GM21390 (cell line): ENCODE measurements at regions not wholly inside any gene's neighbourhood (a gene's known extent, or its start where the extent isn't known, plus 50 kb on each side); places are given as distances from the start of the nearest gene placed in this dataset.

ENCODE experiments used
- ATAC-seq: cut with Tn5 transposase; IDR thresholded peaks from one replicate; pipeline ENCODE4 v1.9.1; 2021; ENCODE audit not compliant: unreplicated experiment

DNA sequence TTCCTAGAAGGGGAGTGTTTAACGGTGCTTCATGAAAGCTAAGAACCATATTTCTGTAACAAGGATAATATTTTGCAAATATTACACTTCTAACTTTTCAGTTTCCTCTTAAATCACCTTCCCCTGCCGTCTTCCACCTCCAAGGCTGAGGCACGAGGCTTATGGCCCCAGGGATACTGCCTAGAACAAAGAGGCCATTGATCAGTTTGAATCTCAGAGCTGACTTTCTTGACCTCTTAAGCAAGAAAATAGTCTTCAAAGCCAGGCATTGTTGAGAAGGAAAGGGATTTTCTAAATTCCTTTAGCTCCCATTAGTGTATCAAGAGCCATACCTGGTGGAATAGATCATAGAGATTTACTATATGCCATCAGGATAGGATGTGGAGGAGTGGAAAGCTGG is 566.2 kb downstream of the BNC2 start:
- no peak for ATAC-seq

DNA sequence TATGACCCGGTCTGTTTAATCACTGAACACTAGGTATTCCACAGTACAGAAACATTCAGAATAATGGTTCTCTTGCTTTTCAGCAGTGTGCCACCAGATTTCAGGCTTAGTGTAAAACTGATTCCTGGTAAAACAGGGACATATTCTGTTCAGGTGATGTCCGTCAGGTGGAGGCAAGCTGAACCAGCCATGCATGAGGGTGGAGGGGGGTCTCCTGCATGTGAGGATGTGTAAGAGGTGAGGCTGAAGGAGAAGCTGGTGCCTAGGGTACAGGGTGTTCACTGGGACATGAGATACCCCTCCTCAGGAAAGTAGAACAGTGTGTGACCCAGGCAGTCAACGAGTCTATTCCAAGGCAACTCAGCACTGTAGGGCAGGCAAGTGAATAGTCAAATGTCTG is 563.9 kb downstream of the BNC2 start:
- no peak for ATAC-seq

DNA sequence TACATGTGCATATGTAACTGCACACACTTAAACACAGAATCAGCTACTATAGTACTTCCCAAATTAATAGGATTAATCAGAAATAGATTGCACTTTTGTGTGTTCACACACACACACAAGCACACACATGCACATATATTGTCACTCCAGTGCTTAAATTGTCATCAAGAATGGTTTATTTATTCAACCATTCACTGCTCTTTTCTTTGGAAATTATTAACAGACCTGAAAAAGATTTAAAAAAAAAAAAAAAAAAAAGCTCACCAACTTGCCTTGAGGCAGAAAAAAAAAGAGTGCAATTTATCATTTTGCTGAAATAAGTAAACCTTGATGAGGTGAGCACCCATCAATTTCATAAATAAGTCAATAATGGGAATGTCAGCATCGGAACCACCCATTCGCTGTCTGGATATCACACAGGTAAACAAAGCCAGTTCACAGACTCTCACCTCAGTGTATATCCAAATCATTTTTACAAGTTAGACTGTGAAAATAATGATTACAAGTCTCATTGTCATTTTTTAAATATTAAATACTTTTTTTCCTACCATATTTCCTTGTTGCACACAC is 562.8 kb downstream of the BNC2 start:
- no peak for ATAC-seq

DNA sequence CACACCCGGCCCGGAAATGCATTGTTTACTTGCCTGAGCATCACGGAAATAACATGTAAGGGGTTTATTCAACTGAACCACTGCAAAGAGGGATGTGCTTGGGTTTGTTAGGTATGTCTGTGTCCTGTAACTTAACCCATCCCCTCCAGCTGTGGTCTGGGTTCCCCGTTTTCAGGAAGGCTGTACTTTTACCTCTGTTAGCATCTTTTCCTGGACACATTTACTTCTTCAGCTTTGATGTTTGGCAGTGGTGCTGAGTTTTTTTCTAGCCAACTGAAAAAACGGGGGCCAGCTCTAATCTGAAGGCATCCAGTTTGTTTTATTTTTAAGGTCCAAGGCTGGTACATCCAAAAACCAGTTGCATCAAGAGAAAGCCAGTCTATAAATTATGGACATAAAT is 561.8 kb downstream of the BNC2 start:
- ATAC-seq, result no peak

DNA sequence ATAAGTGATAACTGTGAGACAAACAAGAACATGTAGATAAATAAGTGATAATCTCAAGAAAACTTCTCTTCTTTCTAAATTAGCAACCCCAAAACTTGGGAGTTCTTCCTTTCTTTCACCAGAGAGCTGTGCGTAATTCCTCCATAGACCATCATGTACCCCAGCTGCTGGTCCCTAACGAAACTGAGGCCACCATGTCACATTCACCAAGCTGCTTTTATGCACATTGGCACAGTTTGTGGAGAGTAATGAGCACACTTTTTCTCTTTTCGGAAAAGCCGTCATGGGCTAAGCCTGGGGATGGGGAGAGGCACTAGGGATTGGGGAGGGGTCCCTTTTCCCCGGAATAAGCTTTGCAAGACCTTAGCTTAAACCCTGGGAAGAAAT is 561.4 kb downstream of the BNC2 start:
- ATAC-seq, result no peak

DNA sequence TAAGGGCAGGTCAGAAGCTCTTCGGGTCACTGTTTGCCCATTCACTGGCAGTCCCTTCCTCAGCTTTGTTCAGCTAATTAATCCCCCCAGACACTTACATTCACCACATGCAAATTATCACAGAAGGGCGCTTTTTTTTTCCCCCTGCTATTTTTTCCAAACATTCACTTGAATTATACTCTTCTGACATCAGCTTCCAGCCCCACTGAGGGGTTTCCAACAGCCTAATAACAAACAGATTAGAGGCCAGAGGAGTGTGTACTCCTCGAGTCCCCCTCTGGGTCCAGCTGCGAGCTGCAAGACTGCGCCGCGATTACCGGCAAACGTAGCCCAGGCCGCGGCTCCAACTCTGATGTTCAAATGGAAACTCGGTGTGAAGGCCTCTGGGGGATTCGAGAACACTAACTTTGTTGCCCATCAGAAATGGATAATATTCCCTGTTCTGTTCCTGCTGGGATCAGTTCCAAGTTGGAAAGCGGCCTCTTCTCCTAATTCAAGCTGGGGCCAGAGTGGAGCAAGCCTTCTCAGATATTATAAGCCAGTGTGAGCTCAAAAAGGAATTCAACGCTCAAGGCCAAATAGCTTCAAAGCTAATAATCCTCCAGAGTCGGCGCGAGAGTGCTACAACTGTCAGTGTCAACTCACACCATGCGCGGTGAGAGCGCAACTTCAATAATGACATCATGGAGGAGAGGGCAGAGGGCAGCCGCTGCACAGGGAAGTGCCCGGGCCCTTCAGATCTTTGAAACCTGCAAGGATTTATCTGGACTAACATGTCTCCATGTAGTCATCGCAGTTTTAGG is 560.8 kb downstream of the BNC2 start:
- ATAC-seq, result no peak

DNA sequence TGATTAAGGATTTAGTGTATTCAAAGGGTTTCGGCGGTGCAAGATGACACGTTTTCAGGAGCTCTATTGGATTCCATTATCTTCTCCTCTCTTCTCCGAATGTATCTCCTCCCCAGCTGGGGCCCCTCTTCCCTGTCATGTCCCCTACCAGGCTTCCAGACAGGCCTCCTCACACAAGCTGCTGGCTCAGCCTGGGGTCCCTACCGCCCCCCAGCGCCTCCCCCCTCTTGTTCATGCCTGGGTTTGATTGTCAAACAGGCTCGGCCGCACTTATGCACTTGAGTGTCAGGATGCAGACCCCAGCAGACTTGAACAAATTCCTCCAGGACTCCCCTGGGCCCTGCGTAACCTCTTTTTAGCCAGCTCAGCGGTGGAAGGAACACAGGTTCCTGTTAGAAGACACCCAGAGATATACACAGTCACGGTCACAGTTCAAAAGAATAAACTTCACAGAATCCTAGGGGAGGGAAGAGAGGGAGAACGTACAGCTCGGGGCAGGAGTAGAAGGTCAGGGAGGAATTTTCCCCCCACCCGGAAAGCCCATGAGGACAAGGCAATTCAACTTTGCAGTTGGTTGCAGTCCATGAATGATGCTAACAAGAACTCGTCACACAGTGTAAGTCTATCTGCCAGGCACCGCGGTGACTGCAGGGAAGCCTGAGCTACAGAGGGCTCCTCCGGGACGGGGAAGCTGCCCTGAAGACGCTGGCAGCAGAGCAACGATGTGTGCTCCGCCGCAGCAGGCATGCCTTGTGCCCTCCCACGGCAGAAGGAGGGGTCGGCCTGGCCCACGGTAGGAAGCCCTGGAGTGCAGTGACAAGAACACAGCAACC is 560.0 kb downstream of the BNC2 start:
- no peak for ATAC-seq

DNA sequence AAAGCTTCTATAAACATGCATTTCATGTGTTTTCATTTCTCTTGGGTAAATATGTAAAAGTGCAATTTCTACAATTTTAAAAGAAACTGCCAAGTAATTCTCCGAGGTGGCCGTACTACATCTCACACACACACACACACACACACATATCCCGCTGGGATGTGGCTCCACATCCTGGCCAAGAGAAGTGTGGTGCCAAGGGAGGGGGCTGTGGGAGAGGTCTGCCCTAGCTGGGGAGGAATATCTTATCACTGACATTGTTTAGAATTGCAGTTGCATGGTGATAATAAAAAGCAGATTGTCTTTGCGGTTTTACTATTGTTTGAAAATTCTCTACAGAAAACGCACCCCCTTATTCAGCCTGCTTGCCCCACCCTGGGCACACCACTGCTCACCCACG is 558.4 kb downstream of the BNC2 start:
- no peak for ATAC-seq

DNA sequence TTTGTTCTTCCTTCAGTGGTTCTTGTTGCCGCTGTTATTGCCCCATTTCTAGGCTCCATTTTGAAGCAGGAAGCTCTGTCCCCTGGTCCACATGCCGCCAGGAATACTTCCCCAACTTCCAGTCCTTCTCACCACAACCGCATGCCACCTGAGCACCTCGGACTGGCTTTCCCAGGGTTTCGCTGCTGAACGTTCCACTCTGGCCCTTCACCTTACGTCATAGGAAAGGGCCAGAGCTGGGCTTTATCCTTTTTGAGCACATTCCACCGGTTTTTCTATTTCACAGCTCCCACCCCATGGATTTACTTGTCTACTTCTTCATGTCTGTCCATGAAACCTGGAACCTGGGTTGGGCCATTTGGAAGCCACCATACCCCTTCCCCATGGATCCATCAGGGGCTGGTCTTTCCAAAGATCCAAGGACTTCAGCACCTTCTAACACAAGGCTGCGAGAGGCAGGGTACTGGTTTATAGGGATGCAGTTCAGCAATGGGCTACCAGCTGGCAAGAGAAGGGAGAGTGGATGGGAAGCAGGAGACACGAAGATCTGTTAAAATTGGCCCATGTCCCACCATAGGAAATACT is 557.4 kb downstream of the BNC2 start:
- ATAC-seq, result no peak

DNA sequence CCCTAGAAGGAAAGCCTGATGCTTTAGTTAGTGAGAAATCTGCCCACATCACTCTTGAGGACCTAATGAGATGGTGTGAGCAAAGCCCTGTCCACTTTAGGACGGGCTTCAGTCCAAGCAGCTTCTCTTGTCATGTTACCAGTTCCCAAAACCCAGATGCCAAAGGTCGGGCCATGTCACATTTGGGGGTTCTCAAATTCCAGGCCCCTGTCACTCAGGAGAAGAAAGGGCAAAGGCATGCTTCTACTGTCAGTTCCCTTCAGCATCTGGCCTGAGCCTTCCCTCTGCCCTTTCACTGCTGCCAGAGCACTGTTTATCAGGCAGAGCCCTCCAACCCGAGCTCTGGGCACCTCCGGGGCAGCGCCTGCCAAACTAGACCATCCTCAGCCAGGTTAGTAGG is 556.0 kb downstream of the BNC2 start:
- no peak for ATAC-seq

DNA sequence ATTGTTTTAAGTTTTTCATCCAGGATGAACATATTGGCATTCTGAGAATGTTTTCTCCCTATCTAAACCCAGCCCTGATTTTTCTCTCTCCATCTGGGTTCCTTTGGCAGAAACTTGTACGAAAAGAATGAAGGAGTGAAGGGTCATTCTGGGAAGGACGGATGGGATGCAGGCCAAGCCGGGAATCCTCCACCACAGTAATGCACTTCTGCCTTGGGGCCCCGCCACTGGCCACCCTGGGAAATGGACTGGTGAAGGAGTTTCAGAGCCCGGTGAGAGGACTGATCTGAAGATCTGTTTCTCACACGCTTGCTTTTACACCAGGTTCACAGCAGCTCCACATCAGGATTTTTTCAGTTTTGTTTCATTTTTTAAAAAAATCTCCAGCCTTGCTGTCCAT is 554.8 kb downstream of the BNC2 start:
- ATAC-seq, result no peak

DNA sequence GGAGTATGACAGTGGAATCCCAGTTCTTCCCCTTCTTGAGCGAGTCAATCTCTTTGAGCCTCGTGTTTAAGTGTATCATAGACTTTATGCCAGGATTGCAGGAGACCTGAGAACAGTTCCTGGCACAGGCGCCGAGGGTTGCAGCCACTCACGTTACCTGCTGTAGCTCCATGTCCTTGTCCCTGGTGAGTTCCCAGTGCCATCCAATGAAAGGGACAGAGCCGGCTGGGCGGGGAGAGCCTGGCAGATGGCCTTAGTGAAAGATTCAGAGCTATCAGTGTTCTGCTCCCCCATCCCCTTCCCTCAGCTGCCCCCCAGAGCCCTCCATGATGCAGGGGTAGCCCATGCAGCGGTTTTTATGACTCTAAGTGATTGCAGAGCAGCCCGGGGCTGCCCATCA is 554.0 kb downstream of the BNC2 start:
- no peak for ATAC-seq

DNA sequence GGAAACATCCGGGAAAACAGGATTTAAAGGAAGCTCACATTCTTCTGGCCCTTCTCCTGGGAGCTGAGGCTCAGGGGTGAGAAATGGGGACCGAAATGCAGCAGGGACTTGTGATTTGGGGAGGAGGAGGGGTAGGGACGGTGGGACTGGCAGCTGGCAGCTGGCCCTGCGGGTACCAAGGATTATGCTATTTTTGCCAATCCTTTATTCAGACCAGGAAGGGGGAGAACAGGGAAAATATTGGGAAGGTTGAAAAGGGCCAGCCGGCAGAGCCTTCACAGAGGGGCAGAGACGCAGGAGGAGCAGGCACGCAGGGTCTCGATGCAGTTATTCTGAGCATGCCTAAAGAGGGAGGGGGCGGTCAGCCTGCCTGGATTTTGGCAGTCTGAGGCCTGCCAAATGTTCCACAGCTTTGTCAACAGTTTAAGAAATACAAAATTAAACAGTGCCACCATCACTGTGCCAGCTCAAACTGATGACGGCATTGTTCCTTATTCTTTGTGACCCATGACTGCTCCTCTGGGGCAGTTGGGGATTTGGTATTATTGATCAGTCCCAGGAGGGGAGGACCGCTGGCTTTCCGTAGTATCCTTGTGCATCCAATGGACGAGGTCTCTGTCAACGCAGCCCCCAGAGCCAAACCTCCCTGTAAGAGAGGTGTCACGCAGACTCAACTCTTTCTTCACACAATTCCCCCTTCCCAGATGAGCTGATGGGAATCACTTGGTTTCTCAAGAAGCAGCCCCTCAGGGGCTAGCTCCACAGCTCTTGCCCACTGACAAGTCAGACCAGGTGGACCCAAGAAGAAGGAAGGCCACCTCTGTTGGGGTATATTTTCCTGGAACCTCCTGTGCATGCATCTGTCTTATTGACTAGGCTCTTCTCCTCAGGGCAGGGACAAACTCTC is 553.3 kb downstream of the BNC2 start:
- no peak for ATAC-seq

DNA sequence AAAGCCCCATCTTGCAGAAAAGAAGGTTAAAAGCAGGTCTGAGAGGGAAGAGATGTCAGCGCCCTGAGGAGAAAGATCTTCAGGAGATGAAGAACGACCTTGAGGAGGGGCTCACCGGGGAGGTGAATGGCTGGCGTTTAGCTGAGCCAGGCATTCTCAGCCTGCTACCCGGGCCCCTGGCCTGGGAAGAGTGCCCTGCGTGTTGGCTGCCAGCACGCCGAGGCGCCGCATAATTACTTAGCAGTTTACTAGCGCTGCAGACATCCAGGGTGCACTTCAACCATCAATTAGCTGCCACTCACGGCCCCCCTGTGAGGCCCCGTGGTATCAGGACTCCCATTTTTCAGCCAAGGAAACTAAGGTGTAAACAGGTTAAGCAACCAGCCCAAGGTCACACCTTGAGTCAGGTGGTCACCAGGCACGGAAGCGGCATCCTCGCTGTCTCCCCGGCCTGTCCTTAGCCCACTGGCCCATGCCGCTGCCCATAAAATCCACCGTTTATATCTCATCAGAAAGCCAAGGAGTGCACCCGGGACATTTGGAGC is 551.9 kb downstream of the BNC2 start:
- no peak for ATAC-seq

DNA sequence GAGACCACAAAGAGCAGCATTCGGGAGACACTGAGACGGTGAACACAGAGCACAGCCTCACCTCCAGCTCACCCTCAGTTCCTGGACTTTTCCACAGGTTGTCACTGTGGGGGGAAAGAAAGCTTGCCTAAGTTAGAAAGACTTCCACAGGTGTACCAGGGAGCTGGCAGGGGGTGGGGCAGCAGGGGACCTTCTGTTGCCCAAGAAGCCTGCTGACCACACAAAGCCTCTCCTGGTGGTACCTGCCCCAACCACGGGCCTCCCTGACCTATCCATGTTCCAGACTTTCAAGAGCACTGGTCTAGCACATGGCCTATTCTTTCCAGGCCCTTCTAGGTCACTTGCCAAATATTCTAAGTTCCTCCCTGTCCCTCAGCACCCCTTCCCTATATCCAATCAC is 550.8 kb downstream of the BNC2 start:
- ATAC-seq, result no peak

DNA sequence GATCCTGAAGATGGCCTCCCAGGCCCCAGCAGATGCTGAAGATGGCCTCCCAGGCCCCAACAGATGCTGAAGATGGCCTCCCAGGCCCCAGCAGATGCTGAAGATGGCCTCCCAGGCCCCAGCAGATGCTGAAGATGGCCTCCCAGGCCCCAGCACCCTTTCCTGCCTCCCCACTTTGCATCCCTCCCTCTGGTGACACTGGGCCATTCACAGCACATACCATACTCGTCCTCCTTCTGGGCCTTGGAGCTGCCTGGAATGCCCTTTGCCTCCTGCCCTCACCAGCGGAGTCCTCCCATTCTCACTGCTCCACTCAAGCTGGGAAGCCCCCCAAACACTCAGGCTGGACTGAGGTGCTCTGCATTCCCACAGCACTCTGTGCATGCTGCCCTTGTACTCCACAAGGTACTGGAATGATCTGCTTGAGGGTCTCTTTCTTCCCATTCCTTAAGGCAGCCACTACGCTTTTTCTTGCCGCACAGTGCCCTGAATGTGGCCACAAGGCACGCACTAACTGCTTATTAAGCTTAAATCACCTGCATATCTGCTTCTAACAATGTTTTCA is 550.0 kb downstream of the BNC2 start:
- ATAC-seq, result no peak

DNA sequence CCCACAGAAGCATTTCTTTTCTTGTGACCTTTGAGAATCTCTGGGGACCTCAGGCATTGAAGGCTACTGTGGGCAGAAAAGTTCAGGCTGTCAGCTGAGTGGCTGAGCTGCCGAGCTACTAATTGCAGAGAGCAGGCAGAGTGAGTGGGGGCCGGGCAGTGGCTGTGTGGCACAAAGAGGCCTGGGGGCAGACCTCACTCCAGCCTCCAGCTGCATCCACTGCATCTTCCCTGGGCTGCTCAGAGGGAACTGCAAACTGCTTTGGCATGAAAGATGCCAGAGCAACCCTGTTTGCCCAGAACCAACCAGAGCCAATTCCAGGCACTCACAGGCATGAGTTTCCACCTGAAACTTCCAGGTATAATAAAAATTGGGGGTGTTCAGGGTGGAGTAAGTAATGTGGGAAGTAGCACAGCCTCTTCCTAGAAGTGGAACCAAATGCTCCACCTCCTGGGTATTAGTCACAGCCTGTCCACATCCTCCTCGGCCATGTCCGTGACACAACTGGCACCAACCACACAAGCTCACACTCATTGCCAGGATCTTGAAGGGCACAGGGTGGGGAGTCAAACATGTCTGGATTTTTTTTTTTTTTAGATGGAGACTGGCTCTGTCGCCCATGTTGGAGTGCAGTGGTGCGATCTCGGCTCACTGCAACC is 548.9 kb downstream of the BNC2 start:
- ATAC-seq, result no peak

DNA sequence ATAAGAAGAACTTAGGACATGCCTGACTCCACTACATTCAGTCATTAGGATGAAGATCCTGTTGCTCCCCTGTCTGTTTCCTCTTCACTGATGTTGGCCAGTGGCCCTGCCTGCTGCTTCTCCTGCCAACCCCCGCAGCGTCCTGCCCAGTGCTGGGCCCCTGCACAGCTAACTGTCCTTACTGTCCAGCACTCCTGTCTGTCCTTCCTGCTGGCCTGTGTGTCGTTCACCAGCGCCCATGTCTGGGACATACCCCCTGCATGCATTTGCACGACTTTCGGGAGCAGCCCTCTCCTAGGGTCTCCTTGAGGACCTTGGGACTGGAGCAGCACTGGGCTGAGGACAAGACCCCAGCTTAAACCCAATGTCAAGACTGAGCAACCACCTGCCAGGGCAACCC is 547.6 kb downstream of the BNC2 start:
- ATAC-seq, result no peak

DNA sequence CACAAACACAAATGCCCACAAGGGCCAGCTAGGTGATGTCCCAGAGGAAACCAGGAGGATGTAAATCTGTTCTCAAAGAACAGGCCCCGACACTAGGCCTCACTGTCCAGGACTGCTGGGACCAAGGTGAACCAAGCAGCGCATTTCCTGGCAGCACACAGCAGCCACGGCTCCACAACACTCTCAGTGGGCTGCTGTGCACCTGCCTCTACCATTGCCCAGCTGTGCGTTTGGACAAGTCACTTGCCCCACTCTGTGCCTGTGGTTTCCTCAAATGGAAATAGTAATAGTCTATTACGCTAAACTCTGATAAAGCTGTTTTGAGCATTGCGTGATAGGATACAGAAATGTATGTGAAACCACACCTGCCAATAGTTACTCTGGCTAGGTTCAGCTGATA is 544.5 kb downstream of the BNC2 start:
- no peak for ATAC-seq

DNA sequence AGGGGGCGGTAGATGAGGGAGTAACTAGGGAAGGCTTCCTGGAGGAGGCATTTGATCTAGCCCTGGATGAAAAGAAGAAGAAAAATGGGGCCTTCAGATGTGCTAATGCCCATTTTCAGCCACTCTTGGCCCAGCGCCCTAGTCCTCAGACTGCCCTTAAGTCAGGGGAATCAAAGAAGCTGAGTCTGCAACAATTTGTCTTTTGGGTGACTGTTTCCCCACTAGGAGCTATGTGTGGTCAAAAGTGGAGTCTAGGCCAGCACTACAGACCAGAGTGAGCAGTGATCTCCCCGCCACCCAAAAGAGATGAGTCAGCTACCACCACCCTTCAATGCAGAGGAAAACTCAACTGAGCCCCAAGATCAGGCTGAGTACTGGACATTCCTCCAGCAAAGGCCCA is 542.1 kb downstream of the BNC2 start:
- no peak for ATAC-seq
